Activated CD8-positive, alpha-beta memory T cell treated with anti-CD3 and anti-CD28 coated beads for 36 hours (primary cell): ENCODE measurements at regions not wholly inside any gene's neighbourhood (a gene's known extent, or its start where the extent isn't known, plus 50 kb on each side); places are given as distances from the start of the nearest gene placed in this dataset.
"Not testable (repeated sequence)": the region's sequence is repeated elsewhere in the genome, so short reads cannot be mapped to it uniquely, and the experiment has no call there.

ENCODE experiments used
- CTCF ChIA-PET: fragments of 350-600 bp; sonication (Branson Sonifier 250); formaldehyde crosslinking; loops from one replicate; lab custom pipeline; 2021; ENCODE audit warnings: antibody characterized with exemption; lab: Charles Lee
- POLR2A ChIA-PET: fragments of 350-600 bp; sonication (Branson Sonifier 250); formaldehyde crosslinking; loops from one replicate; lab custom pipeline; 2021; ENCODE audit warnings: antibody characterized with exemption; lab: Charles Lee

GRCh38 chr2:236345081-236345714, 81.0 kb upstream of the ASB18 start:
- ChIA-PET CTCF (no interaction called here), POLR2A (no interaction called here)

- CTCF ChIA-PET: no interaction called here
- POLR2A ChIA-PET: no interaction called here
Observed at GRCh38 chr2:236346366-236346765, 82.2 kb upstream of the ASB18 start.

DNA sequence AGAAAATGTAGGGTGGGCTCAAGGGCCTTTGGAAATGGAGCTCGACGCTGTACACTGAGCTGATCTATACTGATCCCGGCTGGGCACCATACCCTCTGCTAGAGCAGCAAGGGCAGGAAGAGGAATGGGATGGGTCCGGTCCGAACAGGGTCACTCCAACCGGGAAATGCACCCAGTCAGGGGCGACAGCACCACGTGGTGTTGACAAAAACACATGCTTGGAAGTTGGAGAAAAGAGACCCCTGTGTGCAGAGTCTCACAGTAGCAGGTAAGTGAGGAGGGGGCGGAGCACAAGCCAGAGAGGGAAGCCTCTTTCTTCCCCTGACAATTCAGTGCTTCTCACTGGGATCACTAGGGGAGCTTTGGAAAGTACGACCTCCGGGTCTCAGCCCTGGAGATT, 84.1 kb upstream of the ASB18 start:
- ChIA-PET CTCF (no interaction called here), POLR2A (no interaction called here)

DNA sequence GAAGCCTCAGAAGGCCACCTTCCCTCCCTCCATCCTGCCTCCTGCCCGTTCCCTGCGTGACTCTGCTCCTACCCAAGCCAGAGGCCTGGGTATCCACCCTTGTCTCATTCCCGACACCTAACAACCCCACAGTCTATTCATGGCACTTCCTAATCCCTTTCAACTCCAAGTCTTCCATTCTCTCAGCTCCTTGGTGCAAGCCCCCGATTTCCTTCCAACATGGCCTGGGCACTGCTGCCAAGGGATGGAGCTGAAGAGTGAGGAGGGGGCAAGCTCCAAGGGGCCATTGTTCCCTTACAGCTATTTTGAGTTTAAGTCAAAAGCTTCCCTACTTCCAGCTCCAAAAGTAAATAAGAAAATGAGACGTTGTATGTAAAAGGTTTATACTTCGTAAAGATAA, 84.8 kb upstream of the ASB18 start:
- ChIA-PET CTCF (no interaction called here), POLR2A (no interaction called here)

DNA sequence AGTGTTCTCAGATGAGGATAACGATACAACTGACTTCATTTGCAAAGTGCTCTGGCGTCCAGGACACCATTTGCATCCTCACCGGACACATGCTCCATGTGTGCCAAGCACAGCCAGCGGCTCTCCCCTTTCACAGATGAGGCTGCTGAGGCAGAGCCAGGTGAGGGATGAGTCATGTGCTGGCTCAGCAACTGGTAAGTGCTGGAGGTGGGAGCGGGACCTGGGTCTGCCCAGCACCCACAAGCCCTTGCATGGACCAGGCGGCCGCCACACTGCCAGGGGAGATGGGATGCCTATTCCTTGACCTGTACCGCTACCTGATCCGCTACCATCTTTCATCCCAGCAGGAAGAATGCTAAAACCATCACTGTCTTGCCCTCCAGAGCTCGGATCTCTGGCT, 86.2 kb upstream of the ASB18 start:
- ChIA-PET CTCF (interaction anchor here (1.0 kb wide), 1 partner anchor 677 kb away, joined by 3 read pairs; no protein-coding TSS in a partner anchor), POLR2A (no interaction called here)

DNA sequence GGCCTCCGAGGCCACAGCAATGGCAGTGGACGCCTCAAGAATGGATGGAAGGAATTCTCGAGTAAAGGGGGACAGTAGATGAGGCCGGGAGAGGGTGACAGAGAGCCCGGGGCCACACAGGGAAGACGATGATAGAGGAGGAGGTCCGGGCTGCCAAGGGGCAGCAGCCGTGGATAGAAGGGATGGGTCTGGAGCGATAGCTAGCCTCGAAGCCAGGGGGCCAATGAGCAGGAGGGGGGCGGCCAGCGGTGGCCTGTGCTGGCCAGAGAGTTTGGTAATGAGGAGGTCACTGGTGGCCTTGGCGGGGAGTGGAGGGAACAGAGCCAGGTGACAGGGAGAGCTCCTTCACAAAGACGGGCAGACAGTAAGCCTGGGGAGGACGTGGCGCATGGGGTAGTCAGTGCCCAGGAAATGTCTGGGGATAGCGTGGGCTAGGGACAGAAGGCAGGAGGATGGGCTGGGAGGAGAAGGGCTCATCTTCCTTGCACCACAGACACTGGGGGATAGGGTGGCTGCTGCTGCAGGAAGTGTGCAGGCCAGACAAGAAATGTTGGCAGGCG, 87.8 kb upstream of the ASB18 start:
- CTCF ChIA-PET: no interaction called here

GRCh38 chr2:236352761-236353593, 88.8 kb upstream of the ASB18 start:
- CTCF ChIA-PET: interaction anchor here (1.1 kb wide), 1 partner anchor 160 kb away, joined by 3 read pairs; no protein-coding TSS in a partner anchor
- POLR2A ChIA-PET: no interaction called here

More for the DNA sequence above, 87.8 kb upstream of the ASB18 start:
- POLR2A ChIA-PET: no interaction called here

DNA sequence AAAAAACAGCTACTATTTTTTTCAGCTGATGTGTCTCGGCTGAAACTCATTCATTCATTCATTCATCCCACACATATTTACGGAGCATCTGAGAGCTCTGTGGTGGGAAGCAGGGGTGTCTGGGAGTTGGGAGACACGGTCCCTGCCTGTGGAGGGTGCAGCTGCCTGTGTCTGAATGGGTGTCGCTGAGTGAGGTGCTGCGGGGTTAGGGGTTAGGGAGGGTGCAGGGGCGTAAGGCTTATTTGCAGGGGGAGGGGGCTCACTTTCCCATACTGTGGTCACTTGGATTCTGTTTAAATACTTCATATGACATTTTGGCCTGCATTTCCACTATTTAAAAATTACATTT, 89.4 kb upstream of the ASB18 start:
- POLR2A ChIA-PET: no interaction called here

DNA sequence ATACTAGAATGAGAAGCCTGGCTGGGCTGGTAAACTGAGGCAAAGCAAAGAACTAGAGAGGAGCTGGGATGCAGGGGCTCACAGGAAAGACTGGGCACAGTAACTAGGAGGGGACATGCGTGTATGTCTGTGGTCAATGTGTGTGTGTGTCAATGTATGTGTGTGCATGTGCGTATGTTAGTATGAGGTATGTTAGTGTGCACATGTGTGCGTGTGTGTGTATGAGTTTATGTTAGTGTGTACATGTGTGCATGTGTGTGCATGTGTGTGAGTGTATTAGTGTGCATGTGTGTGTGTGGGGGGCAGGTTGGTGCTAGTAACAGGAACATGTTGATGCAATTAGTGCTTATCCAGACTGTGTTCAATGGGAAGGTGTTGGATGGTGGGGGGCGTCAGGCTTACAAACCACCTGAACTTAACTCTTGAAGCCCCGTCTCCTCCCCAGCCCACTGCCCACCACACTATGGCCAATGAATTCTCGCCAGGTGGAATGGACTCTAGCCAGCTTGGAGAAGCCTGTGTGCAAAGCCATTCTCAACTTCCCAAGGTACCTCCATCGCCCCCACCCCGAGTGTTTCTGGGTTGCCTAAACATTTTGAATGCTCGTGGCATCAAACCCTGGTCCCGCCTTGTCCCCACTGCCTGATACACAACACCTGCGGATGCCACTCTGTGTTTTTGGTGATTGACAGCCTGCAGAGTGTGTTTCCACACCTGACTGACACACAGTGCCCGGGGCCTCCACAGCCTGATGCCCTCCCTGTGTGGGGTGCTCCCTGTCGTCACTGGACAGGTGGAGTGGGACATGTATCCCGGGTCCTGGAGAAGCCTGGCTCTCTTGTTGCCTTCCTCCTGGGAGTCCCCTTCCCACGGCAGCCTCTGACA, 90.1 kb upstream of the ASB18 start:
- POLR2A ChIA-PET: no interaction called here
- CTCF ChIA-PET: interaction anchor here (1.4 kb wide), 1 partner anchor 216 kb away, joined by 4 read pairs; the partner anchor contains the start of gene ACKR3

More for the DNA sequence above, 89.4 kb upstream of the ASB18 start:
- CTCF ChIA-PET: interaction anchor here (1.1 to 1.4 kb wide), 2 partner anchors 159 to 216 kb away, joined by 3 to 4 read pairs; partner anchors contain the start of gene ACKR3

DNA sequence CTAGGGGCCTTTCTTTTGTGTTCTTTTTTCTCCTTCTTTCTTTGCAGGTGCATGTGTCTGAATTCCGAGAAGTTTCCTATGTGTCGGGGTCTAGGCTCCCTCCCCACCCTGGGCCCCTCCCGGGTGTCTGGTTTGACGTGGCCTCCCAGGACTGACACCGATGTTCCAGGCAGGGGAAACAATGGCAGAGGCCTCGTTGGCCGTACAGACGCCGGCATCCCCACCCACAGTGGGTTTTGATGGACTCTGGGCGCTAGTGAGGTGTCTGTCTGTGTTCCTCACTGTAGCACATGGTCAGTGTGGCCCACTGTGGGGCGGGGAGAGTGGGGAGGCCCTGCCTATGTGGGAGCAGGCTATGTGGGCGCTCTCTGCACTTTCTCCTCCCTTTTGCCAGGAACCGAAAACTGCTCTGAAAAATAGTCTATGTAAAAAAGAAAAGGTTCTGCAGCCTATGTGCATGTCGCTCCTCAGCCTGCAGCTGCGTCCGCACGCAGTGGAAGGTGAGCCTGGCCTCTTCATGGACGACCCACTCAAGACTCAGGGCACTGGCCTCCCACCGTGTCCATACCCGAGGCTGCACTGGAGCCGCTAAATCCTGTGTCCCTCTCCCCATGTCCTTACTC, 90.9 kb upstream of the ASB18 start:
- CTCF ChIA-PET: interaction anchor here (0.5 to 1.4 kb wide), 2 partner anchors 215 to 737 kb away, joined by 3 to 4 read pairs; partner anchors contain the start of gene ACKR3
- POLR2A ChIA-PET: no interaction called here

DNA sequence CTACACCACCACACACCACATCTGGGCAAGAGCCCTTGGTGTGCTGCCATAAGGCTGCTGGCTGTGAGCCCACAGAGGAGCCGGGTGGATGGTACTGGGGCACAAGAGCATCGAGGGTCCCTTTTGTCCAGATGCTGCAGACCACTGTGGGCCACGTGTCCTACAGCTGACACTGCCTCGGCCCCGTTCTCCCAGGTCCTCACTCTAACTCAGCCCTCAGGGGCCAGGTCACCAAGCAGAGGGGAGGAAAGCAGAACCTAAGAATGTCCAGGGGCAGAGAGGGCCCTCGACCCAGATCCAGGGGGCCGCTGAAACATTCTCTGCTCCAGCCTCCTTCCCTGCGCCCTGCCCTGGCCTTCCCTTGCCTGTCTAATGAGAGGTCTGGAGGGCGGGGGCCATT, 91.7 kb upstream of the ASB18 start:
- ChIA-PET POLR2A (no interaction called here), CTCF (interaction anchor here (0.5 to 0.7 kb wide), 2 partner anchors 202 to 736 kb away, joined by 3 read pairs; no protein-coding TSS in a partner anchor)

- POLR2A ChIA-PET: not testable (repeated sequence)
Observed at GRCh38 chr2:236356321-236356720, 92.1 kb upstream of the ASB18 start.

DNA sequence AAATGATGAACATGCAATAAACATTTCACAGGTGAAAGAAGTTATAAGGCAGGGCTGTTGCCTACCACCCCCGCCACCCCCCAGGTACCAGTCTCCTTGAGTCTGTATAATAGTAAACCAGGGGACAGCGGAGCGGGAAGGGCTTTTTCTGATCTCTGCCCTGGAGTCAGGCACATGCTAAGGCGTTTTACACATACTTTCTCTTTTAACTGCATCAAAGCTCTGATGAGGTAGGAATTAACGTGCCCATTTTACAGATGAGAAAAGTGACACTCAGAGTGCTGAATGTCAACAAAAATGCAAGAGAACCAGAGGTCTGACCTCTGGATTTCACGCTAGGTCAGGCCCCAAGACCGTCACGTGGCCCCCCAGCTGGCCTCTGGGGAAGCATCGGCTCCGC, 94.3 kb upstream of the ASB18 start:
- POLR2A ChIA-PET, CTCF ChIA-PET: not testable (repeated sequence)

More at GRCh38 chr2:236356321-236356720, 92.1 kb upstream of the ASB18 start:
- CTCF ChIA-PET: interaction anchor here (0.7 kb wide), 1 partner anchor 201 kb away, joined by 3 read pairs; no protein-coding TSS in a partner anchor

DNA sequence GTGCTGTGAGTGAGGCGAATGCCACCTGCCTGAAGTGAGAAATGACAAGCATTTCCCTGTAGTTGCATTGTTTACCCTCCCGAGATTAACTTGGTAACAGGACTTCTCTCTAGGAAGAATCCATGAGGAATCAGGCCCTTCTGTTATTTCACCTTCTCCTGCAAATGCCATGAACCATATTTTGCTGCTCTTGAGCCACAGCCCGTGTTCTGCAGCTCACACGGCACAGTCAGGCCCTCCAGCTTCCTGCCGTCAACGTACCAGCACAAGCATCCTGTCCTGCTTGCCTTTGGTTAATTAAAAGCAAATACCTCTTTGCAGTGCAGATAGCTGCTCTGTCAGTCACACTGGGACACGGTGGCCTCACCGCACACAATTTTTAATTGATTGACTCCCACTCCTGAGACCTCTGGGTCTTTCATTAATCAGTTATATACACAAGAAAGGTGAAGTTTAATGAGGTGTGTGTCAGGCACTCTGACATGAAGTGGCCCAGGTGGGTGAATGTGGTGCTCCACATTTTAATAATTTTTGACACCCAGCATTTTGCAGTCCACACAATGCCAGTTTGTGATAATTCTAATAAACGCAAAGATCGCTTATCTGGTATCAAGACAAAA, 95.3 kb upstream of the ASB18 start:
- ChIA-PET CTCF (no interaction called here), POLR2A (no interaction called here)

- ChIA-PET POLR2A (no interaction called here), CTCF (no interaction called here)
Observed at GRCh38 chr2:236360496-236360895, 96.3 kb upstream of the ASB18 start.

DNA sequence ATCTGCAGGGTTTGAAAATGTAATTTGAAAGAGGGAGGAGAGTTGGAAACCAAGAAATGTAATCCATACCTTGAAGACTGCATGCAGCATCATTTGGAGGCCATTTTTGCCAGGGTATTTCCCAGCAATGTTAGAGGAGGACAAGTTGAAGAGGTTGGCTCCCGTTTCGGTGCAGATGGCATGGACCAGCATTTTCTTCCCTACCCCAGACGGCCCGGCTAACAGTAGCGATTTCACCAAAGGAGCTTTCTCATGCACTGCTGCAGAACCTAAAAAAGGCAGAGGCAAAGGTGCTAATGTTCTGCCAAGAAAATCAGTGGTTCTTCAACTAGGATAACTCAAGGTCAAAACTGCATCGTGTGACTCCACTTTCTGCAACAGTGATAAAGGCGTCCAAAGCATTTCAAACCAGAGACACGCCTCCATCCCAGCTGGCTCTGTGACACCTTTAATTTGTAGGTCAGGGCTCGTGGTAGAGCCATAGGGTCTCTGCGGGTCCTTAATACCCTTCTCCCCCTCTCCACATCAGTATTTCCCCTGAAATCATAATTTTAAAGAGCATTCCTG, 99.6 kb upstream of the ASB18 start:
- POLR2A ChIA-PET: interaction anchor here (0.6 kb wide), 1 partner anchor 205 kb away, joined by 5 read pairs; no protein-coding TSS in a partner anchor
- CTCF ChIA-PET: no interaction called here

DNA sequence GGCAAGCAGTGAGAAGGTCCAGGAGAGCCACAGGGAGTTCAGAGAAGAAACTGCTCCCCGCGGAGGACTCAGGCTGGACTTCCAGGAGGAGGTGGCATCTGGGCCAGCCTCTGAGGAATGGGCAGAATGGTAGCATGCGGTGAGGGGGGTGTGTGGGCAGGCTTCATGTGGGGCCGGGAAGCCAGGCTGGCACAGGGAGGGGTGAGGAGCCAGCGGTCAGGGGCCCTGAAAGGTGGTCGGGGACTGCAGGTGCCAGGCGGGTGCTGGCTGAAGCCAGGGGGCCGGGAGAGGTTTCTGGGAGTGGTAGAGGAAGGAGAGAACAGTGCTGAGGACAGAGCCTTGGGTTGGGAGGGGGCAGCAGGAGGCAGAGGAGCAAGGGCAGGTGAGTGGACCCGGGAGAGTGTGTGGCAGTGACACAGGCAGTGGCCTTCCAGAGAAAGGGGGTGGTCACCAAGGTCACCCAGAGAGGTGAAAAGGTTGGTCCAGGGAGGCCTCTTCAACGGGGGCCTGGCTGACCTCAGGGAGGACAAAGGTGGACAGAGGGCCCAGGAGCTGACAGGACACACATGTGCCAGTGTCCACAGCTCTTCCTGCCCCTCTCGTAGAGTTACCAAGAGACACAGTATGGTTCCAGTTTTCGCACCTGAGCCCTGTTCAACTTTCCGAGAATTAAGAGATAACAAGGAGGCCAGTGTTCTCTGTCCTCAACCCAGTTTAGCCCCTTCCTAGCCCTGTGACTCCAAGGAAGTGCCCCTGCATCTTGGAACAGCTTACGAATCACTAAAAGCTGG, 101.2 kb upstream of the ASB18 start:
- POLR2A ChIA-PET: no interaction called here
- CTCF ChIA-PET: no interaction called here
